ENCODE measurements at regions not wholly inside any gene's neighbourhood (a gene's known extent, or its start where the extent isn't known, plus 50 kb on each side); places are given as distances from the start of the nearest gene placed in this dataset.

DNA sequence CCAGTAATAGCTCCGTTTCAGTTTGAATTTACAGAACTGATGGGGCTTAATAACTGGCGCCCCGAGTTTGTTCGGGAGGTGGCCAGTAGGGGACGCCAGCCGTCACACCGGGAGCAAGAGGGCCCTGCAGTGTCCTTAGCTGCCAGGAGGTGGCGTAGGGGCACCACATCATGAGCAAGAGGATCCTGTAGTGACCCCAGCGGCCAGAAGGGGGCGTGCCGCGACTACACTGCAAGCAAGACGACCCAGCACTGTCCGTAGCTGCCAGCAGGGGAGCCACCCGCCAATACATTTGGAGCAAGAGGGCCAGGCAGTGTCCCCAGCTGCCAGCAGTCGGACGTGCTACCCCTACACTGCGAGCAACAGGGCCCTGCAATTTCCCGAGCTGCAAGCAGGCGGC is 663.7 kb upstream of the B3GAT1 start:
- H3K9ac ChIP-seq (ENCODE audit: low read length in 3 of 3): no peak overlapping the region
- no peaks in the 10 kb centered on the region for H3K4me1 ChIP-seq (ENCODE audit: control insufficient read depth in 2 of 3, insufficient read depth in 2 of 3, low read depth in 1 of 3, low read length in 3 of 3)
- H3K36me3 ChIP-seq (ENCODE audit: control insufficient read depth in 2 of 3, insufficient read depth in 3 of 3, low read length in 3 of 3): no peaks in the 10 kb centered on the region
- no peak overlapping the region for H3K4me3 ChIP-seq (ENCODE audit: low read length in 3 of 3)
- FAIRE-seq (no peak), DNase-seq (peak in 4 of 5 donors; percentile 25 to 82 (median 56))
- H3K27me3 ChIP-seq (ENCODE audit: control insufficient read depth, insufficient read depth, low read length): no peaks in the 10 kb centered on the region
- H3K27ac ChIP-seq (ENCODE audit: low read depth in 2 of 2, low read length in 2 of 2): no peak overlapping the region
- H3K9me3 ChIP-seq (ENCODE audit: control insufficient read depth in 2 of 3, insufficient read depth in 1 of 3, low read length in 3 of 3): no peaks in the 10 kb centered on the region
- no peak for TF ChIP-seq CTCF (IDR thresholded peaks at IDR 0.05; ENCODE audit: borderline replicate concordance, extremely low read depth, insufficient read depth)
- intact Hi-C loops (cut with DNase I): no loop called here

- DNase-seq: peak in 2 of 5 donors; percentile 34
- Histone ChIP-seq H3K27ac (ENCODE audit: low read depth in 2 of 2, low read length in 2 of 2) (no peak overlapping the region), H3K9ac (ENCODE audit: low read length in 3 of 3) (no peak overlapping the region), H3K4me3 (ENCODE audit: low read length in 3 of 3) (no peak overlapping the region), H3K4me1 (ENCODE audit: control insufficient read depth in 2 of 3, insufficient read depth in 2 of 3, low read depth in 1 of 3, low read length in 3 of 3) (no peaks in the 10 kb centered on the region), H3K36me3 (ENCODE audit: control insufficient read depth in 2 of 3, insufficient read depth in 3 of 3, low read length in 3 of 3) (no peaks in the 10 kb centered on the region), H3K9me3 (ENCODE audit: control insufficient read depth in 2 of 3, insufficient read depth in 1 of 3, low read length in 3 of 3) (no peaks in the 10 kb centered on the region), H3K27me3 (ENCODE audit: control insufficient read depth, insufficient read depth, low read length) (no peaks in the 10 kb centered on the region)
- FAIRE-seq: no peak
- no peak for TF ChIP-seq CTCF (IDR thresholded peaks at IDR 0.05; ENCODE audit: borderline replicate concordance, extremely low read depth, insufficient read depth)
- intact Hi-C loops (cut with DNase I): no loop called here
These were observed 662.5 kb upstream of the B3GAT1 start for GRCh38 chr11:135074397-135074998.

DNA sequence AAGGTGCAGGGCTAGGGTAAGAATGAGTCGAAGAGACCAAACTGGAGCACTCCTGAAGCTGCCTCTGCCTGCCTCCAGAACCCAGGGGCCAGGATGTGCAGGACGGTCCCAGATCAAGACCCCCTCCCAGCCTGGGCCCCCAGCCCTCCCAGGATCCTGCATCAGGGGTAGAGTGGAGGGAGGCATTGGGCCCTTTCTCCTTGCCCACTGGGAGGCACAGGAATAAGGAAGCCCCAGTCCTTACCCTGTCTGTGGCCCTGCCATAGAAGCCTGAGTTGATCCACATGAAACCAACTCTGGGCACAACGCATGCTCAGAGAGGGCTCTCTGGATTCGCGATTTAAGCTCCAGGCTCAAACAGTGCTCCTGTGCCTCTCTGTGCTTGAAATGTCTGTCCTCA is 661.8 kb upstream of the B3GAT1 start:
- no peak overlapping the region for H3K4me3 ChIP-seq (ENCODE audit: low read length in 3 of 3)
- H3K4me1 ChIP-seq (ENCODE audit: control insufficient read depth in 2 of 3, insufficient read depth in 2 of 3, low read depth in 1 of 3, low read length in 3 of 3): no peaks in the 10 kb centered on the region
- intact Hi-C loops (cut with DNase I): no loop called here
- no peak for FAIRE-seq
- no peak for TF ChIP-seq CTCF (IDR thresholded peaks at IDR 0.05; ENCODE audit: borderline replicate concordance, extremely low read depth, insufficient read depth)
- no peak overlapping the region for H3K9ac ChIP-seq (ENCODE audit: low read length in 3 of 3)
- H3K27me3 ChIP-seq (ENCODE audit: control insufficient read depth, insufficient read depth, low read length): no peaks in the 10 kb centered on the region
- no peaks in the 10 kb centered on the region for H3K36me3 ChIP-seq (ENCODE audit: control insufficient read depth in 2 of 3, insufficient read depth in 3 of 3, low read length in 3 of 3)
- no peak overlapping the region for H3K27ac ChIP-seq (ENCODE audit: low read depth in 2 of 2, low read length in 2 of 2)
- H3K9me3 ChIP-seq (ENCODE audit: control insufficient read depth in 2 of 3, insufficient read depth in 1 of 3, low read length in 3 of 3): no peaks in the 10 kb centered on the region
- DNase-seq: no peak

DNA sequence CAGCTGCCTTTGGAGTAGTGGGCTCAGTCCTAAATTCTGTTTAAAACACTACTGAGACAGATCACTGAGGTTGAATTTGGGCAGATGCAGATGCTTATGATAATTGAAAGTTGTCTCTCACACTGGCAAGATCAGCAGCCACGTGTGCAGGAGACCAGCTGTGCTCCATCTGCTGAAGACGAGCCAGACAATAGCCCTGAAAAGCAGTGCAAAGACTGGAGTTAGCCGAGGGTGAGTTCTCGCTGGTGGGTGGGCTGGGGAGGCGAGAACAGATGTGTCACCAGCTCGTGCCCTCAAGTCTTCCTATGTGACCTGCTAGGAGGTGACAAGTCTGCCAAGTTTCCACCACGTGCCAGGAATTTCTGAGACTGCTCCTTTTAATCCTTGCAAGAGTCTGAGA is 661.3 kb upstream of the B3GAT1 start:
- no peak overlapping the region for H3K27ac ChIP-seq (ENCODE audit: low read depth in 2 of 2, low read length in 2 of 2)
- intact Hi-C loops (cut with DNase I): no loop called here
- no peak overlapping the region for H3K9ac ChIP-seq (ENCODE audit: low read length in 3 of 3)
- H3K4me3 ChIP-seq (ENCODE audit: low read length in 3 of 3): no peak overlapping the region
- H3K4me1 ChIP-seq (ENCODE audit: control insufficient read depth in 2 of 3, insufficient read depth in 2 of 3, low read depth in 1 of 3, low read length in 3 of 3): no peaks in the 10 kb centered on the region
- DNase-seq (no peak), FAIRE-seq (no peak)
- no peak for TF ChIP-seq CTCF (IDR thresholded peaks at IDR 0.05; ENCODE audit: borderline replicate concordance, extremely low read depth, insufficient read depth)
- no peaks in the 10 kb centered on the region for H3K36me3 ChIP-seq (ENCODE audit: control insufficient read depth in 2 of 3, insufficient read depth in 3 of 3, low read length in 3 of 3)
- no peaks in the 10 kb centered on the region for H3K27me3 ChIP-seq (ENCODE audit: control insufficient read depth, insufficient read depth, low read length)
- H3K9me3 ChIP-seq (ENCODE audit: control insufficient read depth in 2 of 3, insufficient read depth in 1 of 3, low read length in 3 of 3): no peaks in the 10 kb centered on the region
